OCI-LY7 (cell line): ENCODE measurements at regions not wholly inside any gene's neighbourhood (a gene's known extent, or its start where the extent isn't known, plus 50 kb on each side); places are given as distances from the start of the nearest gene placed in this dataset.

Source experiments
- BruUV-seq: library from RNA; stranded (reverse); fragments of 400-500 nt; replicated peaks from 2 replicates; lab custom pipeline; 2021; lab: Mats Ljungman, UMichigan
- CTCF ChIA-PET: fragments of 300-600 bp; sonication (Branson Sonifier 250); formaldehyde crosslinking; loops from one replicate; lab custom pipeline; 2022; ENCODE audit warnings: antibody characterized with exemption; ENCODE audit not compliant: unreplicated experiment; lab: Charles Lee
- POLR2A ChIA-PET: fragments of 300-600 bp; sonication (Branson Sonifier 250); formaldehyde crosslinking; loops from one replicate; lab custom pipeline; 2022; ENCODE audit warnings: antibody characterized with exemption; lab: Charles Lee
- DNase-seq: peaks from one replicate; pipeline ENCODE4 v3.0.0-alpha.2; 2015; ENCODE audit warnings: low spot score
- H2AFZ ChIP-seq: fragments of 200-600 bp; sonication (generic), shearing (Covaris generic); 2 replicates; pipeline ENCODE4 v1.6.1; 2014; ENCODE audit warnings: mild to moderate bottlenecking, antibody characterized with exemption, low read length, moderate library complexity
- H3K27ac ChIP-seq: fragments of 200-600 bp; sonication (generic); 2 replicates; pipeline ENCODE4 v1.5.1; 2014; ENCODE audit warnings: mixed run types, low read depth, mild to moderate bottlenecking, moderate library complexity, low read length, inconsistent platforms; ENCODE audit not compliant: poor library complexity, severe bottlenecking
- H3K36me3 ChIP-seq: fragments of 200-600 bp; sonication (generic); 2 replicates; pipeline ENCODE4 v1.6.1; 2014; ENCODE audit warnings: mild to moderate bottlenecking, antibody characterized with exemption, low read length, moderate library complexity, mixed read lengths; ENCODE audit not compliant: insufficient read depth
- H3K4me1 ChIP-seq: fragments of 200-600 bp; sonication (generic); 2 replicates; pipeline ENCODE4 v1.5.1; 2014; ENCODE audit warnings: mild to moderate bottlenecking, low read length; ENCODE audit not compliant: insufficient read depth, poor library complexity, severe bottlenecking
- H3K4me2 ChIP-seq: fragments of 200-600 bp; sonication (generic); 2 replicates; pipeline ENCODE4 v1.6.1; 2014; ENCODE audit warnings: mild to moderate bottlenecking, low read length
- H3K4me3 ChIP-seq: fragments of 200-600 bp; sonication (generic); 2 replicates; pipeline ENCODE4 v1.5.1; 2014; ENCODE audit warnings: mild to moderate bottlenecking, low read depth, low read length; ENCODE audit not compliant: poor library complexity, severe bottlenecking
- H3K79me2 ChIP-seq: fragments of 200-600 bp; sonication (generic); 2 replicates; pipeline ENCODE4 v1.6.1; 2016; ENCODE audit warnings: low read depth, mild to moderate bottlenecking, low read length, moderate library complexity, mixed read lengths; ENCODE audit not compliant: insufficient read depth
- H3K9me2 ChIP-seq: fragments of 200-600 bp; sonication (generic); 2 replicates; pipeline ENCODE4 v1.6.1; 2016; ENCODE audit warnings: mild to moderate bottlenecking, low read length, mixed read lengths; ENCODE audit not compliant: insufficient read depth
- H3K9me3 ChIP-seq: fragments of 200-600 bp; sonication (generic); 2 replicates; pipeline ENCODE4 v1.6.1; 2014; ENCODE audit warnings: mild to moderate bottlenecking, mixed run types, low read length, mixed read lengths
- H4K20me1 ChIP-seq: fragments of 200-600 bp; sonication (generic); 2 replicates; pipeline ENCODE4 v1.6.1; 2014; ENCODE audit warnings: mild to moderate bottlenecking, antibody characterized with exemption, low read length, moderate library complexity, mixed read lengths; ENCODE audit not compliant: insufficient read depth
- EZH2phosphoT487 ChIP-seq: fragments of 200-600 bp; sonication (generic); IDR thresholded peaks from 2 replicates; pipeline ENCODE4 v1.6.1; 2018; ENCODE audit warnings: low read depth, borderline replicate concordance, mild to moderate bottlenecking, mixed run types, antibody characterized with exemption, low read length, moderate library complexity, mixed read lengths
- intact Hi-C: fragments of 100-400 bp; cut with micrococcal nuclease; formaldehyde crosslinking; loops from one replicate; pipeline ENCODE4 v1.10.0; 2022; ENCODE audit not compliant: unreplicated experiment
- TF ChIP-seq, protein P1 (sequence below): fragments of 200-600 bp; sonication (generic); conservative IDR thresholded peaks from 2 replicates; pipeline ENCODE4 v1.5.1; 2014; ENCODE audit warnings: mild to moderate bottlenecking, antibody characterized with exemption, low read length, moderate library complexity, mixed read lengths

GRCh38 chr5:169385636-169386035 lies 84.7 kb upstream of the SLIT3 start:
- intact Hi-C loops, result no loop called here
- Histone ChIP-seq H4K20me1 (no peaks in the 10 kb centered on the region), H3K4me2 (no peak overlapping the region), H3K79me2 (no peaks in the 10 kb centered on the region), H3K27ac (no peak overlapping the region), H3K9me2 (no peaks in the 10 kb centered on the region), H3K4me3 (no peak overlapping the region), H3K4me1 (no peaks in the 10 kb centered on the region), H3K36me3 (no peaks in the 10 kb centered on the region), H2AFZ (no peak overlapping the region), H3K9me3 (no peaks in the 10 kb centered on the region)
- CTCF ChIA-PET, result no interaction called here
- POLR2A ChIA-PET, result interaction anchor here (0.6 kb wide), 1 partner anchor 13 kb away, joined by 4 read pairs; no protein-coding TSS in a partner anchor
- TF ChIP-seq EZH2phosphoT487, result no peak
- TF ChIP-seq, protein P1, sequence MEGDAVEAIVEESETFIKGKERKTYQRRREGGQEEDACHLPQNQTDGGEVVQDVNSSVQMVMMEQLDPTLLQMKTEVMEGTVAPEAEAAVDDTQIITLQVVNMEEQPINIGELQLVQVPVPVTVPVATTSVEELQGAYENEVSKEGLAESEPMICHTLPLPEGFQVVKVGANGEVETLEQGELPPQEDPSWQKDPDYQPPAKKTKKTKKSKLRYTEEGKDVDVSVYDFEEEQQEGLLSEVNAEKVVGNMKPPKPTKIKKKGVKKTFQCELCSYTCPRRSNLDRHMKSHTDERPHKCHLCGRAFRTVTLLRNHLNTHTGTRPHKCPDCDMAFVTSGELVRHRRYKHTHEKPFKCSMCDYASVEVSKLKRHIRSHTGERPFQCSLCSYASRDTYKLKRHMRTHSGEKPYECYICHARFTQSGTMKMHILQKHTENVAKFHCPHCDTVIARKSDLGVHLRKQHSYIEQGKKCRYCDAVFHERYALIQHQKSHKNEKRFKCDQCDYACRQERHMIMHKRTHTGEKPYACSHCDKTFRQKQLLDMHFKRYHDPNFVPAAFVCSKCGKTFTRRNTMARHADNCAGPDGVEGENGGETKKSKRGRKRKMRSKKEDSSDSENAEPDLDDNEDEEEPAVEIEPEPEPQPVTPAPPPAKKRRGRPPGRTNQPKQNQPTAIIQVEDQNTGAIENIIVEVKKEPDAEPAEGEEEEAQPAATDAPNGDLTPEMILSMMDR, result no peak
- no TSS peak for BruUV-seq
- no peak for DNase-seq

DNA sequence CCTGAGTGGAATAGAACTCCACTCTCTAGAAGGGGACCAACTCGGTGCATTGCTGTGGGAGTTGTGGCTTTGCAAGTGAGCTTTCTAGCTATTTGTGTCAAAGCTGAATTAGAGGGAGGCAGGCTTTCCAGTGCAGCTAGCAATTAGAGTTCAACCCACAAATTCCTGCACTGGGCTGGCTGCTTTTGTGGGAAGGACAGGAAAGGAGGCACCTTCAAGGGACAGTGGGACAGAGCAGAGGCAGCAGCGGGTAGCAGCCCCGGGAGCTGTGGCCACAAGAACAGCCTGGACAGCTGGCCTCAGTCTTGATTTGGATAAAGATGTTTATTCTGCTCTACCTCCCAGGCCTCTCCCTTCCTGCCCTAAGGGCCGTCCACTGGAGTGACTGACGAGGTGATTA lies 83.7 kb upstream of the SLIT3 start:
- Histone ChIP-seq H3K4me1 (no peaks in the 10 kb centered on the region), H3K27ac (no peak overlapping the region), H3K36me3 (no peaks in the 10 kb centered on the region), H3K79me2 (no peaks in the 10 kb centered on the region), H3K4me2 (no peak overlapping the region), H3K9me2 (no peaks in the 10 kb centered on the region), H3K9me3 (no peaks in the 10 kb centered on the region), H2AFZ (no peak overlapping the region), H4K20me1 (no peaks in the 10 kb centered on the region), H3K4me3 (no peak overlapping the region)
- intact Hi-C loops, result no loop called here
- BruUV-seq, result no TSS peak
- CTCF ChIA-PET, result no interaction called here
- POLR2A ChIA-PET, result no interaction called here
- DNase-seq, result no peak
- TF ChIP-seq EZH2phosphoT487, result no peak
- TF ChIP-seq, protein P1, result no peak

GRCh38 chr5:169374761-169375160 lies 73.8 kb upstream of the SLIT3 start:
- DNase-seq, result no peak
- H2AFZ ChIP-seq, result no peak overlapping the region
- TF ChIP-seq, protein P1, result no peak
- no peak for TF ChIP-seq EZH2phosphoT487
- ChIA-PET POLR2A (interaction anchor here (0.7 kb wide), 1 partner anchor 23 kb away, joined by 3 read pairs; no protein-coding TSS in a partner anchor), CTCF (no interaction called here)
- intact Hi-C loops, result no loop called here
- H3K9me3 ChIP-seq, result no peaks in the 10 kb centered on the region
- H3K4me3 ChIP-seq, result no peak overlapping the region
- no peaks in the 10 kb centered on the region for H3K4me1 ChIP-seq
- no peaks in the 10 kb centered on the region for H3K36me3 ChIP-seq
- no peaks in the 10 kb centered on the region for H4K20me1 ChIP-seq
- H3K27ac ChIP-seq, result no peak overlapping the region
- no peak overlapping the region for H3K4me2 ChIP-seq
- no peaks in the 10 kb centered on the region for H3K9me2 ChIP-seq
- no TSS peak for BruUV-seq
- no peaks in the 10 kb centered on the region for H3K79me2 ChIP-seq
